ENCODE measurements at regions not wholly inside any gene's neighbourhood (a gene's known extent, or its start where the extent isn't known, plus 50 kb on each side); places are given as distances from the start of the nearest gene placed in this dataset.

DNA sequence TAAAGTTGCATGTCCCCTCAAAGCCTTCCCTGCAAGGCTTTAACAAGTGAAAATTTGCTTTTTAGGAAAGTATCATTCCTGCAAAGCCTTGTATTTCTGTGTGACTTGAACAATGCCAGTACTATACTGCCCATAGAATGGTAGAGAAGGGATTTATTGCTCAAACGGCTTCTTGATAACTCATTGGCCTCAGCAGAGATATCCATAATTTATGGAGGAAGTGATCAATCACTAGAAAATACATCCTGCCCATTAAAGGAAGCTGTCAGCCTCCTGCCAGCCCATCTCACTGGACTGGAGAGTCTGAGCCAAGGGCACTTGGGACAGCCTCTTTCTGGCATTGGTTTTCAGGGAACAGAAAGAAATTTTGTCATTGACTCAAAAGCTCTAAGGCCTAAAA, 152.6 kb downstream of the XPNPEP1 start:
- Histone ChIP-seq H2AK5ac (ENCODE audit: low read depth, low read length) (no peak overlapping the region), H4K20me1 (replicated peaks in 1 of 2; ENCODE audit: control insufficient read depth in 1 of 2, insufficient read depth in 2 of 2, low read length in 2 of 2) (no peaks in the 10 kb centered on the region), H3K27ac (ENCODE audit: low read depth, low read length) (no peak overlapping the region), H4K8ac (ENCODE audit: extremely low read depth, insufficient read depth, low read length) (no peak overlapping the region), H3K23me2 (ENCODE audit: low read depth, low read length) (no peaks in the 10 kb centered on the region), H3K4ac (replicated peaks; ENCODE audit: insufficient read length, low read depth, low read length) (no peak overlapping the region), H2BK12ac (ENCODE audit: low read depth, low read length) (no peak overlapping the region), H2BK5ac (ENCODE audit: low read depth, low read length) (no peak overlapping the region), H2BK15ac (ENCODE audit: low read length) (no peak overlapping the region), H3K56ac (replicated peaks; ENCODE audit: insufficient read length, low read depth, low read length) (no peak overlapping the region), H3K9ac (replicated peaks in 1 of 4; ENCODE audit: extremely low read depth in 1 of 4, low read depth in 3 of 4, low read length in 3 of 4) (no peak overlapping the region), H2AFZ (ENCODE audit: low read length) (no peak overlapping the region), H3K4me2 (ENCODE audit: insufficient read depth in 1 of 2, low read depth in 2 of 2, low read length in 2 of 2) (no peak overlapping the region), H2BK120ac (replicated peaks; ENCODE audit: low read depth, low read length) (no peak overlapping the region), H3K14ac (ENCODE audit: insufficient read length) (no peak overlapping the region), H3K4me3 (ENCODE audit: extremely low read depth in 1 of 4, insufficient read depth in 2 of 4, low read depth in 3 of 4, low read length in 4 of 4) (no peak overlapping the region), H3K79me1 (ENCODE audit: low read depth, low read length) (no peaks in the 10 kb centered on the region), H3K4me1 (replicated peaks in 1 of 4; ENCODE audit: control insufficient read depth in 3 of 4, insufficient read depth in 4 of 4, low read length in 3 of 4) (no peaks in the 10 kb centered on the region), H3K18ac (ENCODE audit: extremely low read depth, low read length) (no peak overlapping the region), H3K79me2 (ENCODE audit: control insufficient read depth in 1 of 2, insufficient read depth in 2 of 2, low read length in 2 of 2) (no peaks in the 10 kb centered on the region), H3K36me3 (ENCODE audit: control insufficient read depth in 2 of 4, insufficient read depth in 4 of 4, low read length in 3 of 4) (no peaks in the 10 kb centered on the region), H4K5ac (ENCODE audit: insufficient read length, low read depth, low read length) (no peak overlapping the region), H3K23ac (ENCODE audit: insufficient read length) (no peak overlapping the region), H2BK20ac (ENCODE audit: low read length) (no peak overlapping the region), H3K9me3 (ENCODE audit: insufficient read depth in 2 of 2, low read depth in 1 of 2, low read length in 1 of 2) (no peaks in the 10 kb centered on the region), H3K27me3 (replicated peaks in 1 of 4; ENCODE audit: control insufficient read depth in 3 of 4, extremely low read depth in 1 of 4, insufficient read depth in 3 of 4, low read length in 3 of 4) (no peaks in the 10 kb centered on the region), H4K91ac (replicated peaks; ENCODE audit: insufficient read length, low read length) (no peak overlapping the region)
- ChIA-PET POLR2A (ENCODE audit: partially characterized antibody) (no interaction called here), CTCF (ENCODE audit: partially characterized antibody) (interaction anchor here (0.9 to 2.1 kb wide), 6 partner anchors 8 to 302 kb away, joined by 3 to 8 read pairs (median 4); no protein-coding TSS in a partner anchor)
- DNase-seq (ENCODE audit: low read depth in 1 of 2, low spot score in 2 of 2) (no peak), FAIRE-seq (no peak)
- 82% methylated on average over 1 of the region's 1 CpG; no CpG with 5 or more reads in 1 of the 2 experiments for WGBS, 2 experiments (ENCODE audit: extremely low coverage in 1 of 2, insufficient coverage in 1 of 2, insufficient read length in 1 of 2, insufficient replicate concordance in 2 of 2, low coverage in 1 of 2, low lambda C conversion rate in 2 of 2, missing lambda C conversion rate in 1 of 2)
- TF ChIP-seq, protein P1, sequence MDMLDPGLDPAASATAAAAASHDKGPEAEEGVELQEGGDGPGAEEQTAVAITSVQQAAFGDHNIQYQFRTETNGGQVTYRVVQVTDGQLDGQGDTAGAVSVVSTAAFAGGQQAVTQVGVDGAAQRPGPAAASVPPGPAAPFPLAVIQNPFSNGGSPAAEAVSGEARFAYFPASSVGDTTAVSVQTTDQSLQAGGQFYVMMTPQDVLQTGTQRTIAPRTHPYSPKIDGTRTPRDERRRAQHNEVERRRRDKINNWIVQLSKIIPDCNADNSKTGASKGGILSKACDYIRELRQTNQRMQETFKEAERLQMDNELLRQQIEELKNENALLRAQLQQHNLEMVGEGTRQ (IDR thresholded peaks at IDR 0.05; ENCODE audit: low read length) = no peak
- TF ChIP-seq FOSL1 (IDR thresholded peaks at IDR 0.05; ENCODE audit: insufficient read depth, low read depth, low read length) (no peak), KDM1A (IDR thresholded peaks at IDR 0.05; ENCODE audit: borderline replicate concordance, low read length) (no peak), CEBPB (IDR thresholded peaks at IDR 0.05; ENCODE audit: low read depth, low read length) (no peak), TAF7 (optimal IDR thresholded peaks at IDR 0.05; ENCODE audit: borderline replicate concordance, low read depth, low read length) (no peak), TEAD4 (IDR thresholded peaks at IDR 0.05; ENCODE audit: low read depth, low read length) (no peak), KDM5A (IDR thresholded peaks at IDR 0.05; ENCODE audit: low read length) (no peak), SUZ12 (IDR thresholded peaks at IDR 0.05; ENCODE audit: low read length) (no peak), CBX5 (IDR thresholded peaks at IDR 0.05; ENCODE audit: low read depth, low read length) (no peak), RNF2 (IDR thresholded peaks at IDR 0.05; ENCODE audit: borderline replicate concordance, low read depth, low read length, missing control alignments, poor library complexity, severe bottlenecking) (no peak), SP4 (IDR thresholded peaks at IDR 0.05; ENCODE audit: low read length) (no peak), YY1 (IDR thresholded peaks at IDR 0.05; ENCODE audit: low read depth, low read length) (no peak), EZH2 (IDR thresholded peaks at IDR 0.05; ENCODE audit: low read depth, low read length, severe bottlenecking) (no peak), CHD2 (IDR thresholded peaks at IDR 0.05; ENCODE audit: low read length) (no peak), GTF2F1 (IDR thresholded peaks at IDR 0.05; ENCODE audit: borderline replicate concordance, low read depth, low read length) (no peak)
